Esophagus squamous epithelium (tissue), 4 donors: ENCODE measurements at regions not wholly inside any gene's neighbourhood (a gene's known extent, or its start where the extent isn't known, plus 50 kb on each side); places are given as distances from the start of the nearest gene placed in this dataset.

Experiments
- CTCF ChIP-seq, 6 experiments: fragments of 450-650 bp in 4 of 6; fragments of 200-600 bp in 2 of 6; sonication (generic) in 2 of 6; IDR thresholded peaks; one replicate each; pipeline ENCODE4 v1.5.1; 2016 to 2019; ENCODE audit warnings: antibody characterized with exemption in 6 of 6, mild to moderate bottlenecking in 4 of 6, moderate library complexity in 4 of 6
- POLR2A ChIP-seq, 4 donors: fragments of 450-650 bp; IDR thresholded peaks; one replicate each; pipeline ENCODE4 v1.6.1; 2017; ENCODE audit warnings: antibody characterized with exemption in 4 of 4, mild to moderate bottlenecking in 4 of 4, moderate library complexity in 3 of 4

- no peak for TF ChIP-seq POLR2A (IDR thresholded peaks at IDR 0.05)
- no peak for TF ChIP-seq CTCF (IDR thresholded peaks at IDR 0.05)
Observed at GRCh38 chr7:130970196-130970595, 236.2 kb upstream of the KLF14 start.
